Keratinocyte (primary cell): ENCODE measurements at regions not wholly inside any gene's neighbourhood (a gene's known extent, or its start where the extent isn't known, plus 50 kb on each side); places are given as distances from the start of the nearest gene placed in this dataset.

Source experiments
- DNase-seq: peaks from one replicate; pipeline ENCODE4 v3.0.0-alpha.2; 2011; ENCODE audit warnings: low read depth, missing footprints, low spot score
- FAIRE-seq: peaks from 2 replicates; lab custom pipeline; 2011; peaks lifted over from hg19 to GRCh38; lab: Jason Lieb, UNC
- H2AFZ ChIP-seq: 2 replicates; pipeline ENCODE4 v1.6.0; 2012; ENCODE audit warnings: low read length, control low read depth, inconsistent platforms; ENCODE audit not compliant: control insufficient read depth
- H3K27ac ChIP-seq: 2 replicates; pipeline ENCODE4 v1.5.1; 2011; ENCODE audit warnings: low read length; ENCODE audit not compliant: control insufficient read depth, insufficient read depth
- H3K27me3 ChIP-seq: 3 replicates; pipeline ENCODE4 v1.6.0; 2011; ENCODE audit warnings: low read length; ENCODE audit not compliant: control insufficient read depth, insufficient read depth; ENCODE audit errors: extremely low read depth
- H3K36me3 ChIP-seq, 2 experiments: 2 replicates in 1 of 2; 3 replicates in 1 of 2; pipeline ENCODE4 v1.5.1; 2011; ENCODE audit warnings: low read length in 2 of 2, mild to moderate bottlenecking in 1 of 2; ENCODE audit not compliant: control insufficient read depth in 2 of 2, insufficient read depth in 2 of 2; ENCODE audit errors: extremely low read depth in 1 of 2
- H3K4me1 ChIP-seq: 3 replicates; pipeline ENCODE4 v1.5.1; 2011; ENCODE audit warnings: low read length; ENCODE audit not compliant: control insufficient read depth, insufficient read depth; ENCODE audit errors: extremely low read depth
- H3K4me2 ChIP-seq: 3 replicates; pipeline ENCODE4 v1.6.0; 2011; ENCODE audit warnings: low read depth, low read length; ENCODE audit not compliant: control insufficient read depth, insufficient read depth; ENCODE audit errors: extremely low read depth
- H3K4me3 ChIP-seq, 3 experiments: fragments of 200-600 bp in 1 of 3; sonication (generic) in 1 of 3; 2 replicates in 2 of 3; 3 replicates in 1 of 3; pipeline ENCODE4 v1.5.1; 2011 to 2016; ENCODE audit warnings: low read length in 3 of 3, mild to moderate bottlenecking in 3 of 3, control low read depth in 2 of 3, inconsistent platforms in 1 of 3, low read depth in 1 of 3, mixed read lengths in 1 of 3, mixed run types in 1 of 3, moderate library complexity in 1 of 3; ENCODE audit not compliant: control insufficient read depth in 2 of 3, insufficient read depth in 2 of 3; ENCODE audit errors: extremely low read depth in 1 of 3
- H3K79me2 ChIP-seq: 2 replicates; pipeline ENCODE4 v1.6.0; 2012; ENCODE audit warnings: low read length; ENCODE audit not compliant: control insufficient read depth, insufficient read depth
- H3K9ac ChIP-seq: 3 replicates; pipeline ENCODE4 v1.6.0; 2011; ENCODE audit warnings: low read length; ENCODE audit not compliant: control insufficient read depth, insufficient read depth; ENCODE audit errors: extremely low read depth
- H3K9me1 ChIP-seq: 3 replicates; pipeline ENCODE4 v1.6.0; 2011; ENCODE audit warnings: low read length; ENCODE audit not compliant: control insufficient read depth, insufficient read depth; ENCODE audit errors: extremely low read depth
- H3K9me3 ChIP-seq: 2 replicates; pipeline ENCODE4 v1.5.1; 2012; ENCODE audit warnings: low read depth, low read length; ENCODE audit not compliant: control insufficient read depth
- H4K20me1 ChIP-seq: 3 replicates; pipeline ENCODE4 v1.6.0; 2011; ENCODE audit warnings: low read length; ENCODE audit not compliant: control insufficient read depth, insufficient read depth; ENCODE audit errors: extremely low read depth
- CTCF ChIP-seq, 3 experiments: IDR thresholded peaks in 1 of 3; conservative IDR thresholded peaks in 1 of 3; optimal IDR thresholded peaks in 1 of 3; 2 replicates in 2 of 3; 3 replicates in 1 of 3; pipeline versions ENCODE3 to v1.5.1; 2011; ENCODE audit warnings: low read length in 3 of 3, mild to moderate bottlenecking in 3 of 3, moderate library complexity in 2 of 3, control low read depth in 1 of 3, inconsistent platforms in 1 of 3; ENCODE audit not compliant: insufficient read depth in 2 of 3; ENCODE audit errors: extremely low read depth in 1 of 3
- EZH2 ChIP-seq: IDR thresholded peaks from one replicate; pipeline ENCODE4 v1.6.1; 2012; ENCODE audit warnings: inconsistent platforms, mild to moderate bottlenecking, low read length, moderate library complexity
- dilution Hi-C: fragments of 300-500 bp; cut with MboI; formaldehyde crosslinking; loops from one replicate; pipeline ENCODE4 v1.7.0; 2020; ENCODE audit warnings: low sequenced_read_pairs; ENCODE audit not compliant: extremely low pct_ligation_motif_present

- H3K4me3 ChIP-seq, result no peak overlapping the region
- TF ChIP-seq EZH2 (no peak), CTCF (optimal IDR thresholded peaks at IDR 0.05 in 1 of 3, IDR thresholded peaks at IDR 0.05 in 1 of 3, conservative IDR thresholded peaks at IDR 0.05 in 1 of 3; ENCODE audit: extremely low read depth in 1 of 3, insufficient read depth in 2 of 3, low read length in 3 of 3) (no peak)
- H3K9me3 ChIP-seq, result no peaks in the 10 kb centered on the region
- no peaks in the 10 kb centered on the region for H3K36me3 ChIP-seq
- H3K9ac ChIP-seq, result no peak overlapping the region
- no peak overlapping the region for H3K4me2 ChIP-seq
- H4K20me1 ChIP-seq, result no peaks in the 10 kb centered on the region
- H3K4me1 ChIP-seq, result no peaks in the 10 kb centered on the region
- H3K27me3 ChIP-seq, result no peaks in the 10 kb centered on the region
- H3K79me2 ChIP-seq, result no peaks in the 10 kb centered on the region
- H3K9me1 ChIP-seq, result no peaks in the 10 kb centered on the region
- dilution Hi-C loops, result no loop called here
- no peak for DNase-seq
- no peak for FAIRE-seq
- H3K27ac ChIP-seq, result no peak overlapping the region
- H2AFZ ChIP-seq, result no peak overlapping the region
These were observed 149.4 kb upstream of the SLC39A10 start for GRCh38 chr2:195507447-195508138.

GRCh38 chr2:195505701-195506100 is 151.3 kb upstream of the SLC39A10 start:
- no peaks in the 10 kb centered on the region for H3K9me3 ChIP-seq
- no peaks in the 10 kb centered on the region for H3K4me1 ChIP-seq
- H3K79me2 ChIP-seq, result no peaks in the 10 kb centered on the region
- dilution Hi-C loops, result no loop called here
- no peak overlapping the region for H3K4me2 ChIP-seq
- no peak overlapping the region for H2AFZ ChIP-seq
- H3K9me1 ChIP-seq, result no peaks in the 10 kb centered on the region
- H4K20me1 ChIP-seq, result no peaks in the 10 kb centered on the region
- TF ChIP-seq EZH2 (no peak), CTCF (optimal IDR thresholded peaks at IDR 0.05 in 1 of 3, IDR thresholded peaks at IDR 0.05 in 1 of 3, conservative IDR thresholded peaks at IDR 0.05 in 1 of 3; ENCODE audit: extremely low read depth in 1 of 3, insufficient read depth in 2 of 3, low read length in 3 of 3) (no peak)
- H3K36me3 ChIP-seq, result no peaks in the 10 kb centered on the region
- H3K9ac ChIP-seq, result no peak overlapping the region
- H3K4me3 ChIP-seq, result no peak overlapping the region
- DNase-seq (no peak), FAIRE-seq (no peak)
- H3K27me3 ChIP-seq, result no peaks in the 10 kb centered on the region
- H3K27ac ChIP-seq, result no peak overlapping the region
